Peyer's patch (tissue), 4 donors: ENCODE measurements at regions not wholly inside any gene's neighbourhood (a gene's known extent, or its start where the extent isn't known, plus 50 kb on each side); places are given as distances from the start of the nearest gene placed in this dataset.

ENCODE experiments used
- CTCF ChIP-seq, 6 experiments: fragments of 450-650 bp in 4 of 6; fragments of 200-600 bp in 2 of 6; sonication (generic) in 1 of 6; IDR thresholded peaks; one replicate each; pipeline ENCODE4 v1.5.1; 2017 to 2019; ENCODE audit warnings: antibody characterized with exemption in 6 of 6, mild to moderate bottlenecking in 3 of 6, moderate library complexity in 1 of 6
- POLR2A ChIP-seq, 2 donors: fragments of 450-650 bp; IDR thresholded peaks; one replicate each; pipeline ENCODE4 v1.5.1; 2017; ENCODE audit warnings: antibody characterized with exemption in 2 of 2, mild to moderate bottlenecking in 2 of 2, moderate library complexity in 2 of 2

GRCh38 chr7:68121056-68121455 lies 1124.4 kb downstream of the TYW1 start:
- no peak for TF ChIP-seq CTCF (IDR thresholded peaks at IDR 0.05)
- TF ChIP-seq POLR2A (IDR thresholded peaks at IDR 0.05): no peak
